ENCODE measurements at regions not wholly inside any gene's neighbourhood (a gene's known extent, or its start where the extent isn't known, plus 50 kb on each side); places are given as distances from the start of the nearest gene placed in this dataset.

GRCh38 chr3:176562331-176562730 lies 635.0 kb downstream of the TBL1XR1 start:
- TF ChIP-seq EZH2 (IDR thresholded peaks at IDR 0.05; ENCODE audit: borderline replicate concordance, low read depth, low read length, poor library complexity, severe bottlenecking): no peak
- TF ChIP-seq CTCF (conservative IDR thresholded peaks at IDR 0.05; ENCODE audit: low read depth, low read length): no peak
